Psoas muscle (tissue), 7 donors: ENCODE measurements at regions not wholly inside any gene's neighbourhood (a gene's known extent, or its start where the extent isn't known, plus 50 kb on each side); places are given as distances from the start of the nearest gene placed in this dataset.

Experiments used
- ATAC-seq, 4 donors: fragments of 200-7000 bp; cut with Tn5 transposase; one replicate each; pipeline ENCODE4 v1.9.1; 2020; ENCODE audit warnings: moderate library complexity in 3 of 4, mild to moderate bottlenecking in 2 of 4
- DNase-seq, 2 donors: peaks; one replicate each; pipeline ENCODE4 v3.0.0-alpha.2; 2020
- H3K27ac ChIP-seq: fragments of 200-600 bp; one replicate; pipeline ENCODE4 v1.8.0; 2022
- H3K27me3 ChIP-seq, 3 donors: fragments of 200-600 bp in 1 of 3; one replicate each; pipeline versions ENCODE4 v1.6.1 to v1.8.0; 2013 to 2022; ENCODE audit warnings: low read length in 2 of 3, mild to moderate bottlenecking in 2 of 3, moderate library complexity in 1 of 3; ENCODE audit not compliant: insufficient read depth in 3 of 3
- H3K36me3 ChIP-seq, 2 donors: fragments of 200-600 bp in 1 of 2; one replicate each; pipeline versions ENCODE4 v1.6.1 to v1.8.0; 2013 to 2022; ENCODE audit warnings: low read depth in 1 of 2, mild to moderate bottlenecking in 1 of 2, moderate library complexity in 1 of 2; ENCODE audit not compliant: insufficient read depth in 1 of 2
- H3K4me1 ChIP-seq: fragments of 200-600 bp; one replicate; pipeline ENCODE4 v1.8.0; 2022
- H3K4me3 ChIP-seq: fragments of 200-600 bp; one replicate; pipeline ENCODE4 v1.8.0; 2022; ENCODE audit warnings: mild to moderate bottlenecking
- H3K9me3 ChIP-seq: fragments of 200-600 bp; one replicate; pipeline ENCODE4 v1.8.0; 2022
- CTCF ChIP-seq: fragments of 200-600 bp; IDR thresholded peaks from one replicate; pipeline ENCODE4 v1.8.0; 2022; ENCODE audit warnings: antibody characterized with exemption
- WGBS, 3 donors: extraction: QIAGEN DNeasy Blood & Tissue Kit; methylation state at CpG; one replicate each; pipeline versions ENCODE4 v1.1.6 to v1.1.7; 2013; 5-methylcytosine and 5-hydroxymethylcytosine counted together
- intact Hi-C, 2 donors: fragments of 100-400 bp; cut with DNase I; formaldehyde crosslinking; loops; one replicate each; pipeline versions ENCODE4 v1.11.0 to v1.14.2; 2022
- donor health status: healthy with polysubstance abuse.
- donor health status: DM: no; HTN: no; CAD: no; lungs with moderate emphysema.
- donor health status: Bipolar disorder and iron deficiency.
- donor health status: healthy.
- donor health status: DM: yes; HTN: yes; CAD: no.
- donor health status: DM: no; HTN: no; CAD: no.
- donor health status: DM: yes; HTN: yes; CAD: no.

- Histone ChIP-seq H3K36me3 (no peaks in the 10 kb centered on the region), H3K9me3 (no peaks in the 10 kb centered on the region), H3K4me3 (no peak overlapping the region), H3K4me1 (no peaks in the 10 kb centered on the region), H3K27ac (no peak overlapping the region), H3K27me3 (no peaks in the 10 kb centered on the region)
- TF ChIP-seq CTCF: no peak
- DNase-seq (no peak), ATAC-seq (no peak)
- intact Hi-C loops: no loop called here
Measured at GRCh38 chr4:119865789-119866188, 200.9 kb downstream of the MAD2L1 start.

- TF ChIP-seq CTCF: no peak
- DNase-seq: no peak
- H3K36me3 ChIP-seq: no peaks in the 10 kb centered on the region
- no peaks in the 10 kb centered on the region for H3K9me3 ChIP-seq
- H3K27ac ChIP-seq: no peak overlapping the region
- no peak for ATAC-seq
- intact Hi-C loops: no loop called here
- H3K4me1 ChIP-seq: no peaks in the 10 kb centered on the region
- H3K4me3 ChIP-seq: no peak overlapping the region
- H3K27me3 ChIP-seq: no peaks in the 10 kb centered on the region
Measured at GRCh38 chr4:119865389-119865788, 201.3 kb downstream of the MAD2L1 start.

- H3K4me1 ChIP-seq: no peaks in the 10 kb centered on the region
- no peak overlapping the region for H3K4me3 ChIP-seq
- DNase-seq (no peak), ATAC-seq (no peak)
- no peaks in the 10 kb centered on the region for H3K9me3 ChIP-seq
- H3K27me3 ChIP-seq: no peaks in the 10 kb centered on the region
- 6 to 15% (median 14%) methylated on average over 3 of the region's 3 CpGs for WGBS, 3 donors
- no peaks in the 10 kb centered on the region for H3K36me3 ChIP-seq
- TF ChIP-seq CTCF: no peak
- intact Hi-C loops: no loop called here
- H3K27ac ChIP-seq: no peak overlapping the region
Measured at GRCh38 chr4:119861731-119862130, 204.9 kb downstream of the MAD2L1 start.

- no peak overlapping the region for H3K4me3 ChIP-seq
- H3K9me3 ChIP-seq: no peaks in the 10 kb centered on the region
- no peak for ATAC-seq
- H3K4me1 ChIP-seq: no peaks in the 10 kb centered on the region
- no peaks in the 10 kb centered on the region for H3K27me3 ChIP-seq
- no peak for TF ChIP-seq CTCF
- intact Hi-C loops: no loop called here
- H3K36me3 ChIP-seq: no peaks in the 10 kb centered on the region
- H3K27ac ChIP-seq: no peak overlapping the region
- no peak for DNase-seq
Measured at GRCh38 chr4:119858176-119858575, 208.5 kb downstream of the MAD2L1 start.

GRCh38 chr4:119854364-119854763 is 212.3 kb downstream of the MAD2L1 start:
- Histone ChIP-seq H3K4me1 (no peaks in the 10 kb centered on the region), H3K9me3 (no peaks in the 10 kb centered on the region), H3K27ac (no peak overlapping the region), H3K27me3 (no peaks in the 10 kb centered on the region), H3K36me3 (no peaks in the 10 kb centered on the region), H3K4me3 (no peak overlapping the region)
- DNase-seq (no peak), ATAC-seq (no peak)
- intact Hi-C loops: no loop called here
- 31 to 42% (median 37%) methylated on average over 1 of the region's 1 CpG for WGBS, 3 donors
- no peak for TF ChIP-seq CTCF
